ENCODE measurements at regions not wholly inside any gene's neighbourhood (a gene's known extent, or its start where the extent isn't known, plus 50 kb on each side); places are given as distances from the start of the nearest gene placed in this dataset.

GRCh38 chr1:221182791-221183533 is 303.7 kb downstream of the HLX start:
- no peak for TF ChIP-seq MXI1 (conservative IDR thresholded peaks at IDR 0.05; ENCODE audit: poor library complexity, severe bottlenecking)
- peak; percentile 30 for TF ChIP-seq EP300 (conservative IDR thresholded peaks at IDR 0.05; ENCODE audit: poor library complexity, severe bottlenecking)
- TF ChIP-seq SMC3 (conservative IDR thresholded peaks at IDR 0.05; ENCODE audit: poor library complexity), result no peak
- no peak for TF ChIP-seq POLR2AphosphoS5 (IDR thresholded peaks at IDR 0.05)
- TF ChIP-seq CTCF (IDR thresholded peaks at IDR 0.05; ENCODE audit: poor library complexity, severe bottlenecking), result no peak
- TF ChIP-seq, protein P1, sequence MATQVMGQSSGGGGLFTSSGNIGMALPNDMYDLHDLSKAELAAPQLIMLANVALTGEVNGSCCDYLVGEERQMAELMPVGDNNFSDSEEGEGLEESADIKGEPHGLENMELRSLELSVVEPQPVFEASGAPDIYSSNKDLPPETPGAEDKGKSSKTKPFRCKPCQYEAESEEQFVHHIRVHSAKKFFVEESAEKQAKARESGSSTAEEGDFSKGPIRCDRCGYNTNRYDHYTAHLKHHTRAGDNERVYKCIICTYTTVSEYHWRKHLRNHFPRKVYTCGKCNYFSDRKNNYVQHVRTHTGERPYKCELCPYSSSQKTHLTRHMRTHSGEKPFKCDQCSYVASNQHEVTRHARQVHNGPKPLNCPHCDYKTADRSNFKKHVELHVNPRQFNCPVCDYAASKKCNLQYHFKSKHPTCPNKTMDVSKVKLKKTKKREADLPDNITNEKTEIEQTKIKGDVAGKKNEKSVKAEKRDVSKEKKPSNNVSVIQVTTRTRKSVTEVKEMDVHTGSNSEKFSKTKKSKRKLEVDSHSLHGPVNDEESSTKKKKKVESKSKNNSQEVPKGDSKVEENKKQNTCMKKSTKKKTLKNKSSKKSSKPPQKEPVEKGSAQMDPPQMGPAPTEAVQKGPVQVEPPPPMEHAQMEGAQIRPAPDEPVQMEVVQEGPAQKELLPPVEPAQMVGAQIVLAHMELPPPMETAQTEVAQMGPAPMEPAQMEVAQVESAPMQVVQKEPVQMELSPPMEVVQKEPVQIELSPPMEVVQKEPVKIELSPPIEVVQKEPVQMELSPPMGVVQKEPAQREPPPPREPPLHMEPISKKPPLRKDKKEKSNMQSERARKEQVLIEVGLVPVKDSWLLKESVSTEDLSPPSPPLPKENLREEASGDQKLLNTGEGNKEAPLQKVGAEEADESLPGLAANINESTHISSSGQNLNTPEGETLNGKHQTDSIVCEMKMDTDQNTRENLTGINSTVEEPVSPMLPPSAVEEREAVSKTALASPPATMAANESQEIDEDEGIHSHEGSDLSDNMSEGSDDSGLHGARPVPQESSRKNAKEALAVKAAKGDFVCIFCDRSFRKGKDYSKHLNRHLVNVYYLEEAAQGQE (IDR thresholded peaks at IDR 0.05; ENCODE audit: borderline replicate concordance), result no peak
